ENCODE measurements at regions not wholly inside any gene's neighbourhood (a gene's known extent, or its start where the extent isn't known, plus 50 kb on each side); places are given as distances from the start of the nearest gene placed in this dataset.

DNA sequence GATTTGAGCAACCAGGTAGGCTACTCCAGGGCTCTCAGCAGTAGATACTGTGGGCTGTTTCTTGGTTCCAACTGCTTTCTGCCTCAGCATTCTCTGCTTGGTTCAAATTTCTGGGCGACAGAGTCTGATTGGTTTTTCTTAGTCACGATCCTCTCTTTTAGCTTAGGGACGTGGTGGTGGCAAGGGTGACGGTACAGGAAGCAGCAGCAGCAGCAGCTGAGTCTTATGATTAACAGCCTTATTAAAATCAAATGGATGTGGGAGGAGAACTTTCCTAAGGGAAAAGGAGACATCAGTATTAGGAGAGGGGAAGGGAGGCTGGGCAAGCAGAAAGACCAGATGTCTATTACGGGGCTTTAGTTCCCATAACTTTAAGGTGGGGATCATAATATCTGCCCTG lies 156.5 kb upstream of the PLPP4 start:
- DNase-seq (ENCODE audit: extremely low read depth in 1 of 4, low spot score in 3 of 4) (no peak), ATAC-seq (no peak), FAIRE-seq (no peak)
- no TSS peak for BruUV-seq (replicated peaks)
- 2% methylated on average over 5 of the region's 5 CpGs for WGBS (ENCODE audit: insufficient coverage, low coverage, missing lambda C conversion rate)
- Histone ChIP-seq H3K4me3 (no peak overlapping the region), H3K36me3 (ENCODE audit: control insufficient read depth, insufficient read depth, low read length) (no peaks in the 10 kb centered on the region), H2AFZ (ENCODE audit: low read depth, low read length) (no peak overlapping the region), H4K20me1 (replicated peaks; ENCODE audit: control insufficient read depth, insufficient read depth, low read length) (no peaks in the 10 kb centered on the region), H3K9ac (ENCODE audit: insufficient read depth in 1 of 2, low read depth in 2 of 2, low read length in 2 of 2) (no peak overlapping the region), H3K4me2 (ENCODE audit: insufficient read depth, low read length) (no peak overlapping the region), H3K27ac (ENCODE audit: extremely low read depth, low read depth, low read length) (no peak overlapping the region), H3K27me3 (ENCODE audit: control insufficient read depth in 2 of 2, insufficient read depth in 2 of 2, low read length in 2 of 2) (no peaks in the 10 kb centered on the region), H3K79me2 (ENCODE audit: control insufficient read depth, insufficient read depth, low read length) (no peaks in the 10 kb centered on the region), H3K4me1 (replicated peaks in 1 of 2; ENCODE audit: control insufficient read depth in 2 of 2, insufficient read depth in 2 of 2, low read length in 2 of 2) (no peaks in the 10 kb centered on the region), H3K9me3 (replicated peaks; ENCODE audit: control insufficient read depth, insufficient read depth, low read depth, low read length) (no peaks in the 10 kb centered on the region), H3K9me1 (ENCODE audit: control insufficient read depth, insufficient read depth, low read length) (no peaks in the 10 kb centered on the region)
- TF ChIP-seq NFIX (CRISPR knock-in tag; IDR thresholded peaks at IDR 0.05; ENCODE audit: low read depth) (no peak), FOXK1 (CRISPR knock-in tag; IDR thresholded peaks at IDR 0.05; ENCODE audit: borderline replicate concordance) (no peak), THRAP3 (IDR thresholded peaks at IDR 0.05; ENCODE audit: borderline replicate concordance) (no peak), NR1H2 (CRISPR knock-in tag; IDR thresholded peaks at IDR 0.05) (no peak), KDM4B (IDR thresholded peaks at IDR 0.05; ENCODE audit: borderline replicate concordance in 2 of 2, low read depth in 1 of 2) (no peak), ZBTB7A (IDR thresholded peaks at IDR 0.05; ENCODE audit: borderline replicate concordance, control insufficient read depth, low read depth, low read length) (no peak), RB1 (IDR thresholded peaks at IDR 0.05; ENCODE audit: low read depth) (no peak), POLR2B (IDR thresholded peaks at IDR 0.05; ENCODE audit: low read depth, partially characterized antibody) (no peak), TRIM24 (IDR thresholded peaks at IDR 0.05) (no peak), EP400 (IDR thresholded peaks at IDR 0.05) (no peak)
- TF ChIP-seq, protein P1, sequence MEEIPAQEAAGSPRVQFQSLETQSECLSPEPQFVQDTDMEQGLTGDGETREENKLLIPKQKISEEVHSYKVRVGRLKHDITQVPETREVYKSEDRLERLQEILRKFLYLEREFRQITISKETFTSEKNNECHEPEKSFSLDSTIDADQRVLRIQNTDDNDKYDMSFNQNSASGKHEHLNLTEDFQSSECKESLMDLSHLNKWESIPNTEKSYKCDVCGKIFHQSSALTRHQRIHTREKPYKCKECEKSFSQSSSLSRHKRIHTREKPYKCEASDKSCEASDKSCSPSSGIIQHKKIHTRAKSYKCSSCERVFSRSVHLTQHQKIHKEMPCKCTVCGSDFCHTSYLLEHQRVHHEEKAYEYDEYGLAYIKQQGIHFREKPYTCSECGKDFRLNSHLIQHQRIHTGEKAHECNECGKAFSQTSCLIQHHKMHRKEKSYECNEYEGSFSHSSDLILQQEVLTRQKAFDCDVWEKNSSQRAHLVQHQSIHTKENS (CRISPR knock-in tag; IDR thresholded peaks at IDR 0.05), result no peak
- in situ Hi-C loops (cut with MboI) (no loop called here), intact Hi-C loops (cut with micrococcal nuclease) (no loop called here)
- CTCF ChIA-PET (ENCODE audit: low intra/inter-chr PET ratio), result no interaction called here
- POLR2A ChIA-PET, result no interaction called here
